K562 (cell line): ENCODE measurements at regions not wholly inside any gene's neighbourhood (a gene's known extent, or its start where the extent isn't known, plus 50 kb on each side); places are given as distances from the start of the nearest gene placed in this dataset.

Source experiments
- ATAC-seq: fragments of 200-7000 bp; cut with Tn5 transposase; 3 replicates; pipeline ENCODE4 v1.9.1; 2020; ENCODE audit warnings: moderate library complexity
- BruUV-seq: library from RNA; stranded (reverse); fragments of 400-500 nt; replicated peaks from 2 replicates; lab custom pipeline; 2021; lab: Mats Ljungman, UMichigan
- CTCF ChIA-PET: fragments of 300-600 bp; formaldehyde crosslinking; extraction: SDS; loops from one replicate; lab custom pipeline; 2021; ENCODE audit warnings: low intra/inter-chr PET ratio; lab: Yijun Ruan, JAX
- POLR2A ChIA-PET: fragments of 300-600, 350-650 bp; sonication (Branson Sonifier 250); formaldehyde crosslinking; extraction: SDS; loops from one replicate; lab custom pipeline; 2021; ENCODE audit warnings: antibody characterized with exemption, inconsistent platforms; lab: Yijun Ruan, JAX
- DNase-seq, 4 experiments: peaks; one replicate each; pipeline versions ENCODE4 v3.0.0 to v3.0.0-alpha.2; 2011 to 2018; ENCODE audit warnings: low spot score in 3 of 4, mixed read lengths in 3 of 4; ENCODE audit errors: extremely low read depth in 1 of 4
- FAIRE-seq: peaks from 2 replicates; lab custom pipeline; 2011; peaks lifted over from hg19 to GRCh38; lab: Jason Lieb, UNC
- H2AFZ ChIP-seq: 2 replicates; pipeline ENCODE4 v1.6.0; 2011; ENCODE audit warnings: low read depth, low read length, control low read depth, inconsistent platforms
- H3K27ac ChIP-seq: fragments of 200-600 bp; 3 replicates; pipeline ENCODE4 v1.8.0; 2011; ENCODE audit warnings: low read depth, mild to moderate bottlenecking, control low read depth, inconsistent platforms, low read length, moderate library complexity, mixed read lengths; ENCODE audit errors: extremely low read depth
- H3K27me3 ChIP-seq, 2 experiments: fragments of 300-600 bp in 1 of 2; 2 replicates in 1 of 2; 3 replicates in 1 of 2; pipeline versions ENCODE4 v1.6.0 to v1.8.0; 2011; ENCODE audit warnings: inconsistent platforms in 2 of 2, low read length in 2 of 2, mild to moderate bottlenecking in 1 of 2, mixed read lengths in 1 of 2, moderate library complexity in 1 of 2; ENCODE audit not compliant: control insufficient read depth in 2 of 2, insufficient read depth in 2 of 2
- H3K36me3 ChIP-seq: fragments of 300-600 bp; 3 replicates; pipeline ENCODE4 v1.8.0; 2011; ENCODE audit warnings: mild to moderate bottlenecking, low read length, inconsistent platforms; ENCODE audit not compliant: control insufficient read depth, insufficient read depth
- H3K4me1 ChIP-seq, 2 experiments: fragments of 200-600 bp in 1 of 2; replicated peaks in 1 of 2; 2 replicates in 1 of 2; 3 replicates in 1 of 2; pipeline versions ENCODE4 v1.5.1 to v1.8.0; 2011; ENCODE audit warnings: inconsistent platforms in 2 of 2, low read length in 2 of 2, mild to moderate bottlenecking in 1 of 2, mixed read lengths in 1 of 2, moderate library complexity in 1 of 2; ENCODE audit not compliant: control insufficient read depth in 2 of 2, insufficient read depth in 2 of 2
- H3K4me2 ChIP-seq: 2 replicates; pipeline ENCODE4 v1.6.1; 2011; ENCODE audit warnings: low read length, control low read depth, inconsistent platforms, mixed read lengths; ENCODE audit not compliant: insufficient read depth
- H3K4me3 ChIP-seq: fragments of 200-600 bp; sonication (generic), shearing (Covaris generic); 2 replicates; pipeline ENCODE4 v1.5.1; 2016; ENCODE audit warnings: control low read depth, inconsistent platforms
- H3K79me2 ChIP-seq: fragments of 200-600 bp; 3 replicates; pipeline ENCODE4 v1.8.0; 2011; ENCODE audit warnings: low read length, inconsistent platforms; ENCODE audit not compliant: control insufficient read depth, insufficient read depth
- H3K9ac ChIP-seq, 2 experiments: 2 replicates each; pipeline versions ENCODE4 v1.6.0 to v1.6.1; 2011; ENCODE audit warnings: low read depth in 2 of 2, low read length in 2 of 2, control low read depth in 1 of 2, inconsistent platforms in 1 of 2, mild to moderate bottlenecking in 1 of 2, mixed read lengths in 1 of 2; ENCODE audit not compliant: insufficient read depth in 1 of 2
- H3K9me1 ChIP-seq: one replicate; pipeline ENCODE4 v1.6.0; 2011; ENCODE audit warnings: inconsistent platforms, mild to moderate bottlenecking, low read length, moderate library complexity; ENCODE audit not compliant: control insufficient read depth, insufficient read depth
- H3K9me3 ChIP-seq: replicated peaks from 2 replicates; pipeline ENCODE4 v1.5.1; 2011; ENCODE audit warnings: low read depth, low read length, inconsistent platforms; ENCODE audit not compliant: control insufficient read depth, insufficient read depth
- H4K20me1 ChIP-seq: replicated peaks from 2 replicates; pipeline ENCODE4 v1.6.1; 2011; ENCODE audit warnings: low read length, inconsistent platforms, mixed read lengths; ENCODE audit not compliant: control insufficient read depth, insufficient read depth
- TBP ChIP-seq: optimal IDR thresholded peaks from 2 replicates; pipeline ENCODE3; 2011; ENCODE audit warnings: low read depth, low read length, improper control_type of control experiment
- ZBTB33 ChIP-seq: sonication (generic); formaldehyde crosslinking; IDR thresholded peaks from 2 replicates; pipeline ENCODE4 v1.8.1; 2023; ENCODE audit warnings: mild to moderate bottlenecking, missing genetic modification reagents
- WGBS: fragments of 100-300 bp; shearing (Covaris generic); methylation state at CpG from one replicate; pipeline ENCODE4 v1.1.6; 2016; ENCODE audit warnings: low coverage, mixed read lengths; ENCODE audit not compliant: insufficient coverage; ENCODE audit errors: missing lambda C conversion rate; 5-methylcytosine and 5-hydroxymethylcytosine counted together
- in situ Hi-C: fragments of 300-500 bp; cut with MboI; formaldehyde crosslinking; loops from 4 replicates; pipeline ENCODE4 v1.15.0; 2018; ENCODE audit warnings: inconsistent platforms, mixed read lengths
- intact Hi-C: fragments of 100-400 bp; cut with micrococcal nuclease; formaldehyde crosslinking; loops from 2 replicates; pipeline ENCODE4 v1.14.2; 2022

GRCh38 chr14:103273745-103274615 lies 60.1 kb upstream of the EIF5 start:
- H4K20me1 ChIP-seq, result no peaks in the 10 kb centered on the region
- WGBS, result 81% methylated on average over 13 of the region's 79 CpGs
- no peaks in the 10 kb centered on the region for H3K79me2 ChIP-seq
- H3K9ac ChIP-seq, result no peak overlapping the region
- no peak for DNase-seq
- ATAC-seq, result no peak
- POLR2A ChIA-PET, result no interaction called here
- H3K4me3 ChIP-seq, result no peak overlapping the region
- no TSS peak for BruUV-seq
- H3K36me3 ChIP-seq, result no peaks in the 10 kb centered on the region
- H3K4me2 ChIP-seq, result no peak overlapping the region
- in situ Hi-C loops, result no loop called here
- no peaks in the 10 kb centered on the region for H3K27me3 ChIP-seq
- peak; percentile 64 for TF ChIP-seq ZBTB33 (CRISPR knock-in tag)
- no peak for TF ChIP-seq TBP
- H2AFZ ChIP-seq, result no peak overlapping the region
- H3K9me3 ChIP-seq, result no peaks in the 10 kb centered on the region; the same call in 1 of the 2 replicates
- FAIRE-seq, result no peak
- intact Hi-C loops, result no loop called here
- H3K27ac ChIP-seq, result no peak overlapping the region
- H3K9me1 ChIP-seq, result no peaks in the 10 kb centered on the region
- H3K4me1 ChIP-seq, result peaks cover 0 to 4% of the 10 kb centered on the region in 2 experiments; a peak in 2 of 5 replicates
- CTCF ChIA-PET, result no interaction called here
